Breast epithelium (tissue), 3 donors: ENCODE measurements at regions not wholly inside any gene's neighbourhood (a gene's known extent, or its start where the extent isn't known, plus 50 kb on each side); places are given as distances from the start of the nearest gene placed in this dataset.

Source experiments
- CTCF ChIP-seq, 3 donors: fragments of 450-650 bp; IDR thresholded peaks; one replicate each; pipeline ENCODE4 v1.5.1; 2016 to 2017; ENCODE audit warnings: antibody characterized with exemption in 3 of 3, mild to moderate bottlenecking in 3 of 3, moderate library complexity in 3 of 3
- POLR2A ChIP-seq: fragments of 450-650 bp; IDR thresholded peaks from one replicate; pipeline ENCODE4 v1.6.1; 2016; ENCODE audit warnings: antibody characterized with exemption, mild to moderate bottlenecking, moderate library complexity
- POLR2AphosphoS5 ChIP-seq, 3 donors: sonication (generic); formaldehyde crosslinking; IDR thresholded peaks; one replicate each; pipeline ENCODE4 v1.6.1; 2017; ENCODE audit warnings: antibody characterized with exemption in 3 of 3

GRCh38 chr20:22940350-22940749 lies 94.8 kb upstream of the SSTR4 start:
- no peak for TF ChIP-seq CTCF (IDR thresholded peaks at IDR 0.05)
- no peak for TF ChIP-seq POLR2A
- TF ChIP-seq POLR2AphosphoS5 (IDR thresholded peaks at IDR 0.05), result no peak
